Neural progenitor cell (in vitro differentiated cells): ENCODE measurements at regions not wholly inside any gene's neighbourhood (a gene's known extent, or its start where the extent isn't known, plus 50 kb on each side); places are given as distances from the start of the nearest gene placed in this dataset.

ENCODE experiments used
- DNase-seq: peaks from one replicate; pipeline ENCODE4 v3.0.0-alpha.2; 2016; ENCODE audit warnings: low spot score
- H2AFZ ChIP-seq: fragments of 200-600 bp; sonication (generic); replicated peaks from 2 replicates; pipeline ENCODE4 v1.6.1; 2016; ENCODE audit warnings: antibody characterized with exemption
- H3F3A ChIP-seq: fragments of 200-600 bp; sonication (generic); 2 replicates; pipeline ENCODE4 v1.6.1; 2016; ENCODE audit warnings: antibody characterized with exemption, low read depth
- H3K27ac ChIP-seq: fragments of 200-600 bp; sonication (generic); 2 replicates; pipeline ENCODE4 v1.5.1; 2016; ENCODE audit warnings: mild to moderate bottlenecking
- H3K27me3 ChIP-seq: fragments of 200-600 bp; sonication (generic); 2 replicates; pipeline ENCODE4 v1.6.1; 2016; ENCODE audit warnings: mild to moderate bottlenecking, moderate library complexity
- H3K36me3 ChIP-seq: fragments of 200-600 bp; sonication (generic); 2 replicates; pipeline ENCODE4 v1.5.1; 2016
- H3K4me1 ChIP-seq: fragments of 200-600 bp; sonication (generic); 2 replicates; pipeline ENCODE4 v1.6.1; 2016; ENCODE audit warnings: mixed run types
- H3K4me2 ChIP-seq: fragments of 200-600 bp; sonication (generic); 2 replicates; pipeline ENCODE4 v1.6.1; 2016
- H3K4me3 ChIP-seq: fragments of 200-600 bp; sonication (generic); 2 replicates; pipeline ENCODE4 v1.5.1; 2016
- H3K79me2 ChIP-seq: fragments of 200-600 bp; sonication (generic); 2 replicates; pipeline ENCODE4 v1.6.1; 2016; ENCODE audit warnings: low read depth
- H3K9ac ChIP-seq: fragments of 200-600 bp; sonication (generic); 2 replicates; pipeline ENCODE4 v1.6.1; 2016
- H3K9me3 ChIP-seq: fragments of 200-600 bp; sonication (generic); 2 replicates; pipeline ENCODE4 v1.5.1; 2016; ENCODE audit warnings: low read depth
- H4K20me1 ChIP-seq: fragments of 200-600 bp; sonication (generic); 2 replicates; pipeline ENCODE4 v1.6.1; 2016; ENCODE audit warnings: low read depth
- H3K27ac Mint-ChIP-seq: 3 replicates; pipeline ENCODE4 v1.8.0; 2021; ENCODE audit warnings: mixed read lengths
- H3K27me3 Mint-ChIP-seq: 2 replicates; pipeline ENCODE4 v1.8.0; 2022; ENCODE audit warnings: low read depth, mild to moderate bottlenecking, inconsistent platforms, moderate library complexity, mixed read lengths; ENCODE audit not compliant: insufficient read depth
- H3K36me3 Mint-ChIP-seq: 3 replicates; pipeline ENCODE4 v1.8.0; 2021; ENCODE audit warnings: mixed read lengths
- H3K4me1 Mint-ChIP-seq: 3 replicates; pipeline ENCODE4 v1.8.0; 2021; ENCODE audit warnings: mixed read lengths
- H3K4me3 Mint-ChIP-seq: 3 replicates; pipeline ENCODE4 v1.8.0; 2021; ENCODE audit warnings: mild to moderate bottlenecking, moderate library complexity, mixed read lengths
- H3K9me3 Mint-ChIP-seq: 3 replicates; pipeline ENCODE4 v1.8.0; 2020; ENCODE audit warnings: mixed read lengths
- CTCF ChIP-seq: fragments of 200-600 bp; sonication (generic); IDR thresholded peaks from 2 replicates; pipeline ENCODE4 v1.5.1; 2017; ENCODE audit warnings: antibody characterized with exemption, mild to moderate bottlenecking
- EZH2 ChIP-seq: fragments of 200-600 bp; sonication (generic); IDR thresholded peaks from 2 replicates; pipeline ENCODE4 v1.6.1; 2017; ENCODE audit warnings: antibody characterized with exemption, mild to moderate bottlenecking, moderate library complexity
- EZH2phosphoT487 ChIP-seq: fragments of 200-600 bp; sonication (generic); IDR thresholded peaks from 2 replicates; pipeline ENCODE4 v1.6.1; 2017; ENCODE audit warnings: antibody characterized with exemption

- TF ChIP-seq CTCF (no peak), EZH2 (no peak), EZH2phosphoT487 (no peak)
- no peak overlapping the region for H3K4me3 ChIP-seq
- Mint-ChIP-seq H3K27ac (no peak overlapping the region), H3K4me1 (peaks cover 10% of the 10 kb centered on the region), H3K9me3 (no peaks in the 10 kb centered on the region), H3K27me3 (no peaks in the 10 kb centered on the region), H3K4me3 (no peak overlapping the region), H3K36me3 (no peaks in the 10 kb centered on the region)
- no peaks in the 10 kb centered on the region for H3K27me3 ChIP-seq
- DNase-seq = no peak
- no peaks in the 10 kb centered on the region for H3K4me1 ChIP-seq
- H3K36me3 ChIP-seq = no peaks in the 10 kb centered on the region
- no peaks in the 10 kb centered on the region for H4K20me1 ChIP-seq
- no peaks in the 10 kb centered on the region for H3K9me3 ChIP-seq
- no peak overlapping the region for H2AFZ ChIP-seq
- no peak overlapping the region for H3K4me2 ChIP-seq
- no peaks in the 10 kb centered on the region for H3K79me2 ChIP-seq
- no peak overlapping the region for H3K9ac ChIP-seq
- H3K27ac ChIP-seq = no peak overlapping the region
- no peaks in the 10 kb centered on the region for H3F3A ChIP-seq
These were observed 167.2 kb downstream of the FSCB start for GRCh38 chr14:44339862-44340261.

GRCh38 chr14:44339231-44339630 lies 167.9 kb downstream of the FSCB start:
- H3K4me3 Mint-ChIP-seq = no peak overlapping the region
- H3K4me1 Mint-ChIP-seq = peaks cover 10% of the 10 kb centered on the region
- Histone ChIP-seq H3F3A (no peaks in the 10 kb centered on the region), H3K4me3 (no peak overlapping the region), H3K27me3 (no peaks in the 10 kb centered on the region), H3K4me1 (no peaks in the 10 kb centered on the region), H3K27ac (no peak overlapping the region), H3K79me2 (no peaks in the 10 kb centered on the region), H3K4me2 (no peak overlapping the region), H4K20me1 (no peaks in the 10 kb centered on the region), H3K9me3 (no peaks in the 10 kb centered on the region), H3K36me3 (no peaks in the 10 kb centered on the region), H3K9ac (no peak overlapping the region), H2AFZ (no peak overlapping the region)
- no peak overlapping the region for H3K27ac Mint-ChIP-seq
- no peak for DNase-seq
- TF ChIP-seq CTCF = no peak
- no peak for TF ChIP-seq EZH2
- TF ChIP-seq EZH2phosphoT487 = no peak
- no peaks in the 10 kb centered on the region for H3K36me3 Mint-ChIP-seq
- no peaks in the 10 kb centered on the region for H3K27me3 Mint-ChIP-seq
- H3K9me3 Mint-ChIP-seq = no peaks in the 10 kb centered on the region

GRCh38 chr14:44317441-44317746 lies 189.7 kb downstream of the FSCB start:
- H3K27me3 ChIP-seq = no peaks in the 10 kb centered on the region
- no peak overlapping the region for H3K4me3 ChIP-seq
- no peak overlapping the region for H3K4me3 Mint-ChIP-seq
- H3F3A ChIP-seq = no peaks in the 10 kb centered on the region
- H3K36me3 ChIP-seq = no peaks in the 10 kb centered on the region
- no peaks in the 10 kb centered on the region for H3K4me1 ChIP-seq
- H3K9me3 Mint-ChIP-seq = peaks cover 7% of the 10 kb centered on the region
- DNase-seq = no peak
- no peak for TF ChIP-seq EZH2
- TF ChIP-seq CTCF = no peak
- no peak for TF ChIP-seq EZH2phosphoT487
- no peak overlapping the region for H3K4me2 ChIP-seq
- H4K20me1 ChIP-seq = no peaks in the 10 kb centered on the region
- H3K27ac ChIP-seq = no peak overlapping the region
- no peak overlapping the region for H3K27ac Mint-ChIP-seq
- peaks cover 6% of the 10 kb centered on the region for H3K4me1 Mint-ChIP-seq
- no peaks in the 10 kb centered on the region for H3K36me3 Mint-ChIP-seq
- H3K9me3 ChIP-seq = no peaks in the 10 kb centered on the region
- H3K79me2 ChIP-seq = no peaks in the 10 kb centered on the region
- H3K27me3 Mint-ChIP-seq = peaks cover 6% of the 10 kb centered on the region
- no peak overlapping the region for H2AFZ ChIP-seq
- H3K9ac ChIP-seq = no peak overlapping the region
